GOT3 (cell line): ENCODE measurements at regions not wholly inside any gene's neighbourhood (a gene's known extent, or its start where the extent isn't known, plus 50 kb on each side); places are given as distances from the start of the nearest gene placed in this dataset.

Experiments used
- DNase-seq: peaks from one replicate; lab custom pipeline; 2025; ENCODE audit warnings: mixed read lengths; lab: John Stamatoyannopoulos, UW

DNA sequence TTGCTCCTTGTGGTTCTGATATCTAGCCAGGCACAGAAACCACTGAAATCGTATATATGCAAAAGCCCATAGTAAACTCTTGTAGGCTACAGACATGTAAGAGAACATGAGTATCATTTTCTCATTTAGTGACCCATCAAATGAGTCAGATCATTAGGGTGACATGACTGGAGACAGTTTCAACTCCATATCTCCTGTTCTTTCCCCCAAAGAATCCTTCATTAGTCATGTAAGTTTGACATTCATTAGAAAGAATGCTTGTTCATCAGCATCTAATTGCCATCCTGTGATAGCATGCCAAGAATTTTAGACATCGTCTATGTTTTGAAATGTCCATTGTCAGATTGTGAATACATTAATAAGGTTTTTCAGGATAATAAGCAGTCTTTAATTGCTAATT is 264.9 kb upstream of the TPM1 start:
- DNase-seq = no peak

DNA sequence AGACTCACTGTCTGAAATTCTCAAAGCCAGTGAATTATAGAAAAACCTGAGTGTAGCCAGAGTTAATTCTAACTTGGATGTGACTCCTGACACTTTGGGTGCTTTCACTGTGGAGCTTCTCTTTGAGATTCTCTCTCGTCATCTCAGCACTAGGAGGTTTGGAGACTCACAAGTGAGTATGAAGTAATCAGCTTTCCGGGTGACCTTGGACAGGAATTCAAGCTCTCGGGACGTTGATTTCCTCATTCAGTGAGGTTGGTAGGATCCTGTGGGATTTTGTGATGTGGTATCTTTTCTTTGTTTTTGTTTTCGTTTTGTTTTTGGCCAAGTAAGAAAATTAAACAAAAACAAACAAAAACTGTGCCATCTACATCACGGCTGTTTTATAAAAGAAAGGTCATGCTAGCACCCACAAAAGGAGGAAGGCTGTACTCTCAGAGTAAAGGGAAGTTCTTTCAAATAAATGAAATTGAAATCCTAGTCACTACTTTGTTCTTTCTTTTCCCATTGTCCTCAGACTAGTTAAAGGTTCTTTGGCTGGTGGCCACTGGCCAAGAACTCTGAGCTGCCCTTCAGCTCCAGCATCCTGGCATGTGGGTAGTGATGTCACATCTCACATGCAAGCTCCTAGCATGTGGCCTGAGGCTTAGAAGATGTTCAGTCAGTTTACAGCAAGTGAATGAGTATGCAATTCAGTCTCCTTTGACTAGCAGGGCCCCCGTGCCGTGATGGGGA is 263.3 kb upstream of the TPM1 start:
- no peak for DNase-seq

DNA sequence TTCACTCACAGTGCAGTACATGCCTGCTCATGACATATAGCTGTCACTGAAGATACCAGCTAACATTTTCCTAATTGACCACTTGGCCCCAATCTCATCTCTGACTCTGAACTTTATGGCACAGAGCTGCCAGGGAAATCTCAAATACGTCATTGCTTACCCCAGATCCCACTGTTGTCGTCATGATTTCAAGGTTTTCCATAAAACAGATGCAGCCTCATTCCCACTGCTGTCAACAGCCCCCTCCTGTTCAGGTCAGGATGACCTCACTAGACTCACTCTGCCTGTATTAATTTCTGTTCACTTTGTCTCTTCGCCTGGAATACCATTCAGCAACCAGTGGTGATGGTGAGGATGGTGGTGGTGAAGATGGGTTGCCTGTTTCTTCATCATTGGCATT is 262.6 kb upstream of the TPM1 start:
- DNase-seq = no peak

DNA sequence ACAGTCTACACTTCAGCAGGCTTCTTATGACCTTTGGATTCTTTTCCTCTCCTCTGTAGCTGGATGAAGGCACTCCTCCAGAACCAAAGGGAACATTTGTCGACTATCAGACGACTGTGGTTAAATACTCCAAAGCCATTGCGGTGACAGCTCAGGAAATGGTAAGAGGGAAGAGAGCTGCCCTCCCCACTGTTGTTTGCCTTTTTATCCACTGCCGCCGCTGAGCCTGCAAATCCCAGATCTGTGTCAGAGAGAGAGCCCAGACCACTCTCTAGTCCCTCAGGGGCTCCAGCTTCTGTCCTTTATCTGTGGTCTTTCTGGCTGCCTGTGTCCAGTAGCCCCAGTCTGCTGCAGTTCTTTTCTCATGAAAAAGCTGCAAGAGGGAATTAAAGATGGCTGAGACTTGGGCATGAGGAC is 261.5 kb upstream of the TPM1 start:
- no peak for DNase-seq

DNA sequence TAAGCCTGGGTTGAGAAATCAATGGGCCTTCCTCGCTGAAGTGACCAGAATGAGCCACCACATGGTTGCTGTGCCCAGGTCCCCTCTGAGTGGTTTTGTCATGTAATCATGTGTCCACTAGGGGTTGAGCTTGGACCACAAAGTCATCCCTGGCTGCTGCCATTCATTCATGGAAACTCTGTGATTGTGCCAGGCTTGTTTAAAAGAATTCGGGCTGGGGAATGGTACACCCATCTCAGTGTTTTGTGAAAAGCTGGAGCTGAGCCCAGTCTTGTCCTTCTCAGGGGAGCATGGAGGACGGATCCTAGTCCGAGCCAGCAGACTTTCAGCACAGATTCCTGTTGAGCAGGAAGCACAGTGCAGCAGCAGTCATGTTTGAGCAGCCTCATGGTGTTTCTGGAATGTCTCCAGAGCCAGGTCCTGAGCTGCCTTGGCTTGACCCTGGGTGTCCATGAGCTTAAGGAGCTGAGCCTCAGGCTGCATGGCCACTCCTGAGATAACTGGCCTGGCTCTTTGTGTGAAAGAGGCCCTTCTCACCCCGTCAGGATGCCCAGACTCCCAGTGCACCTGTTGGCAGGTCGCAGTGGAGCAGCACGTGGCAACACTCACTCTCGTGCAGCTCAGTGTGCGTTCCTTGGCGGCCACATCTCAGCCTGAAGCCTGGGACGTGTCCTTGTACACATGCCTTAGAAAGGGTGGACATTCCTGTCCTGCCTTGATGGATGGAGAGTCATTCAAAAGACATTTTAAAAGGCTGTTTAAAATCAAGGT is 260.3 kb upstream of the TPM1 start:
- DNase-seq = no peak

DNA sequence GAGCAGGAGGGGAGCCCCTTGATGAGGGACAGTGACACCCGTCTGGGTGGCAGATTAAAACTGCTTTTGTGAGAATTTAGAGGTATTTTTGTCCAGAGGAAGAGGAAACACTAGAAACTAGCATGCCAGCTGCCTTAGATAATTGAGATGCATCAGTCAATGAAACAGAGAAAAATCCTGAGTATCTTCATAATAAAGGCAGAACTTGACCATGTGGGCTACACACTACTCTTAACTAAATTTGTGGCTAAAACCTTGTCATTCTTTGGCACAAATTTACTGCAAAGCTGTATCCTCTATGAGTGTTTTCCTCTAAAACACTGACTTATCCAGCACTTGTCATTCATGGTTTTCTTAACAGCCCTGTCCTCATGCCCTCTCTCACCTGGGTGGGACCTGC is 259.7 kb upstream of the TPM1 start:
- DNase-seq = no peak

DNA sequence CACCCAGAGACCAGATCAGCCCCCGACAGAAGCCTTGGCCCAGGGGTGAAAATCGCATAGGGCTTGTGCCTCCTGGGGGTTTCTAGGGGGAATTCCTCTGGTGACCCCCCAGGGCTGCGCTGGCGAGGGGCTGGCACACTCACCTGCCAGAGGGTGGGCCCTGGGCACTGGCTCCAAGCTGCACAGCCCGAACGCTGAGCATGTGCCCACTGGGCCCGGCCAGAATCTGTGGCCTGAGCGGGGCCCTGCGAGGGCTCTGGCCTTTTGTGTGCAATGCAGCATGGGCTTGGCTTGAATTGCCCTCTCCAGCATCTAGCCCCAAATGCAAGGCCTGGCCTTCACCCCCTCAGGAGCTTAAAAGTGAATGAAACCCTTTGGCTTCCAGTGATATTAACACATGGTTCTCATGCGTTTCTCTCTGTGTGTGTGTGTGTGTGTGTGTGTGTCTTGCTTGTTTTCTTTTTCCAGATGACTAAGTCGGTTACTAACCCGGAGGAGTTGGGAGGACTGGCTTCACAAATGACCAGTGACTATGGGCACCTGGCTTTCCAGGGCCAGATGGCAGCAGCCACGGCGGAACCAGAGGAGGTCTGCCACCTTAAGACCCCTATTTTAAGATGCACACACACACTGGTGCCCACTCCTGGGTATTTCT is 259.1 kb upstream of the TPM1 start:
- DNase-seq = no peak

DNA sequence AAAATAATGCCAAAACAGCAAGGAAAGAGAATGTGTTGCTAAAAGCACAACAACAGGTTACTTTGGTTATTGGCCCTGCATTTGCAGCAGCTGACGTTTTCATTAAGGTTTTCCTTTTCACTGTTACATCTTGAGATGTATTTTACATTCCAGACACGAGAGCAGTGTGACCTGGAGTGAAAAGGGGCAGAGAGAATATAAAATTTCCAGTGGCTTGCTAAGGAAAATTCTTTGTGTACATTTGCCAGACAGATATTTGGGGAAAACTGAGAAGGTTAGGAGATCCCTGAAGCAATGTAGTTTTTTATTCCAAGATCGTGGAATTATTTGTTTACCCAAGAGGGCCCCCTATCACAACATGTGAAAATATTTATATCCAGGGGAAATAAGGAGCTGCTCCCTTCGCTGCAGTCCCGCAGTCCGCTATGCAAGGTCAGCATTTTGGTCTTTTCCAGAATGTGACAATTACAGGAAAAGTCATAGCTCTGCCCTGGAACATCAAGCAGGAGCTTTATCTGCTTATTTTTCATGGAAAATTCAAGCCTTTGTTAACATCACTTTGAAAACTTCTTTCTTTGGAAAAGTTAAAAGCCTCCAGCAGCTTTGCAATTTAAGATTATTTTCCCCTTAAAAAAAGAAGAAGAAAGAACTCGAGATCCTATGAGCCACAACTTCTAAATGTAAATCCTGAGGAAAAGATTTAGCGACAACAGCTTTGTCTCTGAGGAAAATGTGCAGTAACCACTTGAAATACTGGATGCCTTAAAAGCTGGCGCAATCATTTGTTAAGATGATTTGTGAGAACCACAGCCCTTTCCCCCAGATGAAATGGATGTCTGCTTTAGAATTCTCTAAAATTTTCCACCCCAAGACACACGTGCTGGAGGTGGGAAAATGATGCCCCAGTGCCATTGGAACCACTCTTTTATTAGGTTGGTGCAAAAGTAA is 256.4 kb upstream of the TPM1 start:
- DNase-seq = no peak

DNA sequence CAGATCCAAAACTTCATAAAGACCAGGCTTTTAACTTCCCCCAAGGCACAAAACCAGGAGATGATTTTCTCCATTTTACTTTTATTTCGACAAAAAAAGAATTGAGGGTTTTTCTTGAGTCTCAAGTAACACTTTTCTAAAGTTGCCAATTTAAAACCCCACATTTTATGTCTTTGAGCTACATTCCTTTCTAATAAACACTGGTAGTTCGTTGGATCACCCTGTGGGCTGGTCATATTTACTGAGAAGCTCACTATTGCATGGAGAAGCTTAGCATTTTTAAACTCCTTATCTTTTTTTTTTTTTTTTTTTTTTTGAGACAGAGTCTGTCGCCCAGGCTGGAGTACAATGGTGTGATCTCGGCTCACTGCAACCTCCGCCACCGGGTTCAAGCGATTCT is 255.1 kb upstream of the TPM1 start:
- DNase-seq = no peak

DNA sequence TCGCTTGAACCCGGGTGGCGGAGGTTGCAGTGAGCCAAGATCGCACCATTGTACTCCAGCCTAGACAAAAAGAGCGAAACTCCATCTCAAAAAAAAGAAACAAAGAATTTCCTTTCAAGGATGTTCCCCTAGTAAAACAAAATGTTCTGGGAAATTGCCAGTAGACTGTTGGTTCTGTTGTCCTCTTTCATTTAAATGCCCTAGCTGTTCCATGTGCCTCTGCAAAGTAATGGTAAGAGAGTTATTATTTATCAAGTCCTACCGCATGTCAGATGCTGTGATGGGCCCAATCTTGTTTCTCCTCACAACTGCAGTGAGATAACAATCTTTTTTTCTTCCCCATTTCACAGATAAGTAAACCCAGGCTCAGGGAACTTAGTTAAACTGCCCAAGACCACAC is 254.3 kb upstream of the TPM1 start:
- DNase-seq = no peak

DNA sequence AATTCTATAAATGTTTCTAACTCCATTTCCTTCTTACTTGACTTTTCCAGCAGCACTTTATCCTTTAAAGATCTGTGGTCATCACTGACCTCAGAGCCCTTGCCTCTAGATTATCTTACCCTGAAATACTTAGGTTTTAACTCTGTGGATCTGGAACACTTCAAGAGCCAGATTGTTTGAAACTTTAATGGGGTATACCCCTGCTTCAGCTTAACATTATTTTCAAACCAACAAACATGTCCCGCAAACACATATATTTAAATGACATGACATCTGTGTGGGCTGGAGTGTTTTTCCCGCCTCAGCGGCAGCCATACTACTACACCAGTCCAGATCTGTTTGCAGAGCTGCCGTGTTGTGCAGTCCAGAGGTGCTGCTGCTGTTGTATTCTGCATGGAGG is 252.0 kb upstream of the TPM1 start:
- DNase-seq = no peak

DNA sequence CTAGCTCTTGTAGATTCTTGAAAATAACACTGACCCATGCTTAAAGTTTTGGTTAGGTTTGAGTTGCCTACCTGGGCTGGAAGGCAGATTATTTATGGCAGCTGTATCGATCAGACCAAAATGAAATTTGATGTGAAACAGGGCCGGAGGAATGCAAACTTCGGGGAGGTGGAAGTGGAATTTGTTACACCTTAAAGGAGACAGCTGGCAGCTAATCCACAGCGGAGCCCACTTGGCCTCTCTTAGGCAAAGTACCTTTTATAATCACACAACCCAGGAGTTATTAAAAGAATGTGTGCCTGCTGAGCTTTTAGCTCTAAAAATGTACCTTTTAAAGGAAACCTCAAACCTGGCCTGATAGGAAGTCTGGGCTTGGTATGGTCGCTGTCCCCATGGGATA is 250.9 kb upstream of the TPM1 start:
- DNase-seq = no peak

DNA sequence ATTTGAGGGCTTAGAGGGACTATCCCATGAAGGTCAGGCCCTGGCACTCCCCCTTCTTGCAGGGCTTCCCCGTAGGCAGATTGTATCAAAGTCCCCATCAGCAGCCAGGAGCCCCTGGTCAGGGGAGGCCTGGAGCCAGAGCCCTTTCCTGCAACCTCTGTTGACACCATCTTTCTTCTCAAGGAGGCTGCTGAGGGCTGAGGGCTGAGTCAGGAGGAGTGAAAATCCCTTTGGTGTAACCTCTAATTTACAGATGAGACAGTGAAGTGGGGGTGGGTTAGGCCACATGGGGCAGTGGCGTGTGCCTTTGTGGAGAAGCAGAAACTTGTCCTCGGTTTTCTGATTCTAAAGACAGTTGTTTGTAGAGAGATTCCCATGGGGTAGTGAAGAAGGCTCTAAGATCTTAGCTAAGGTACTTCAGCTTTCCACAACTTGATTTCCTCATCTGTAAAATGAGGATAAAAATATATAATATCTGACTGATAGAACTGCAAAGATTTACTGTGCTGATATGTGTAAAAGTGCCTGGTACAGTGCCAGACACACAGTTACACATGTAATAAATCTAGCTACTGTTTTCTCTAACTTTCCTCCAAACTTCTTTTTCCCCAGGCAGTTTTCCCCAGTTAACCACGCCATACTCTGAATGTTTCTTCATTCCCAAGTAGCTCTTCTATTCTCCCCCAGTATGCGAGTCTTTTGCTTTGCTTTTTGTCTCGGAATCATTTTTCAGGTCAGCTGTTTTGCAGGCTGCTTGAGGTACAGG is 249.4 kb upstream of the TPM1 start:
- DNase-seq = no peak

DNA sequence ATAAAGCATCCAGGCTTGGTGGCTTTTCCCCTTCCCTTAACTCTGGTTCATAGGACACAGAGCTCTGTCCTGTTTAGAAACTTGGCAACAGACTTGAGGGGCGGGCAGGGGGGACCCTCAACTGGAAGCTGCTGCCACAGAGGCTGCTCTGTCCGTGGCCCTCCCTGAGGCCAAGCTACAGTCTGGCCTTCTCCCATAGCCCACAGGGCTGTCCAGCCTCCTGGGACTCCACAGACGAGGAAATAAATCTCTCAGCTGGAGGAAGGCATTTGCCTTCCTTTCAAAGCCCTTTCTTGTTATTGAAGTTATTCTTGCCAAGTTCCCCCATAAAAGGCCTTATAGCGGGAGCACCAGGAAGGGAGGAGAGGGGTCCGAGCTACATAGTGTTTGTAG is 248.8 kb upstream of the TPM1 start:
- DNase-seq = no peak

DNA sequence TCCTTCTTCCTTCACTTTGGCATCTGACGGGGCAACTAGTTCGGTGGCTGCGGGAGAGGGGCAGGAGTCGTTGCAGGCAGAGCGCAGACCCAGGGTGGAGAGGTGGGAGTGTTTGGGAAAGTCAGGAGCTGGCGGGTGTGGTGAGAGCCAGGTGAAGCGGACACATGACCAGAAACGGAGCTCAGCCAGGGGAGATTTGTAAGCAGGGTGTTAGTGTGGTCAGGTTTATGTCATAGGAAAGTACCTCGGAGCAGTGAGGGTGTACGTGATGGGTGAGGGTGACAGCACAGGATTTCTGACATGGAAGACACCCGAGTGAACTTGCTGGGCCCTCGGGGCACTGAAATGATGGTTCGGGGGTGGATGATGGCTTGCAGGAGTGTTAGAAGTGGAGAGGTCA is 247.4 kb upstream of the TPM1 start:
- no peak for DNase-seq

DNA sequence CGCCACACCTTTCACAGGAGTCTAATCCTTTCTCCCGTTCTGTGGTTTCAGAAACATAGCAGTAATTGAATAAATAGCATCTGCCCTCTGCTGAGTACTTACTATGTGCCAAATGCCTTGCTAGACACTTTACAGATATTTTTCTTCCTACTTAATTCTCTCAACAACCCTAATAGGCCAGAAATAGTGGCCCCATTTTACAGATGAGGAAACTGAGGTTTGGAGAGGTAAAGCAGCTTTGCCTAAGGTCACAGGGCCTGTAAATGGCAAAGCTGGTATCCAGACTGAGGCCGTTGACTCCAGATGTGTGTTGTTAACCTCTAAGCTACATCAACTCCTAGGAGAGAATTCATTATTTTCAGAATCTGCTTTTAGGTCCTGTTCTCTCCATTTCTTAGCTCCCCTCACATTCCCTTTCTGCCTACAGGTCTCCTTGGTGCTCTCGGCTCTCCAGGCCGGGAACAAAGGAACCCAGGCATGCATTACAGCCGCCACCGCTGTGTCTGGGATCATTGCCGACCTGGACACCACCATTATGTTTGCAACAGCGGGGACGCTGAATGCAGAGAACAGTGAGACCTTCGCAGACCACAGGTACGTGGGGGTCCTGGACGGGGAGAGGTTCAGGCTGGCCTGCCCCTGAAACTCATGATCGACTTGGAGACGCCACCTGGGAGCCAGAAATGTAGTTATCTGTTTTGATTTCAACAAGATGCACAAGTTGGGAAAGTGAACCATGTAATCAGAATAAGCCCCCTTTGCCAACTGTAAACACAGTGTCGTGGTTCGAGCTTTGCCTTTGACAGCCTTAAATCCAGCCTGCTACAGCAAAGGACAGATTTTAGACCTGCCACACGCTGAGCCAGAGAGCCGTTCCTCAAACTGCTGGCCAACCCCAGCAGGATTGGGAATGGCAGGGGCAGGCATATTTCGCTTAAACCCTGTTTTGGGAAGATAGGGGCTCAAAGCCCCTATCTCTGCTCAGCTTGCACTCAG is 246.5 kb upstream of the TPM1 start:
- no peak for DNase-seq

DNA sequence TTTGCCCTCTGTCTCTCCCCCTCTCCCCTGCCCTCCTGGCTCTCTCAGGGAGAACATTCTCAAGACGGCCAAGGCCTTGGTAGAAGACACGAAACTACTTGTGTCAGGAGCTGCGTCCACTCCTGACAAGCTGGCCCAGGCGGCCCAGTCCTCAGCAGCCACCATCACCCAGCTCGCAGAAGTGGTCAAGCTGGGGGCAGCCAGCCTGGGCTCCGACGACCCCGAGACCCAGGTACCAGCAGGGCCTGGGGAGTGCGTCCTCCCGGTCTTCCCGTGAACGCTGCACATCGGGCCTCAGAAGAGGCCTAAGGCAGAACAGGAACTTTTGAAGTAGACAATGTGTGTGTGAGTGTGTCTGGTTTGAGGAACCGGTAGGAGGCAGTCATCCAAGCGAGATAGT is 245.4 kb upstream of the TPM1 start:
- DNase-seq = no peak

DNA sequence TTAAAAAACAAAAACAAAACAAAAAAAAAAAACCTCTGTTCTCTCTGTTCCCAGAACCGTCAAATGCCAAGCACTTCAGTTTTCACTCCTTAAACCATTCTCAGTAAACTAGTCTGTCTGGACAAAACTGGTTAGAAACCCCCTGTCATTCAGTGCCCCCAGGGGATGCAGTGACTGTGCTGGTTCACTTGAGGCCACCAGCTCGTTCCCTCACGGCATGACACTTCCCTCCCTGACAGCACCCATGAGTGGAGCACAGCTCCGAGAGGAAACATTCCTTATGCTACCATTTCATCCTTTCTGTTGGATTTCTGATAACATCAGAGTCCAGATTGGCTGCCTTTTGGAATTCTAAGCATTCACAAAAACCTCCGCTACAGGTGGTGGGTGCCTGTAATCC is 244.0 kb upstream of the TPM1 start:
- no peak for DNase-seq

DNA sequence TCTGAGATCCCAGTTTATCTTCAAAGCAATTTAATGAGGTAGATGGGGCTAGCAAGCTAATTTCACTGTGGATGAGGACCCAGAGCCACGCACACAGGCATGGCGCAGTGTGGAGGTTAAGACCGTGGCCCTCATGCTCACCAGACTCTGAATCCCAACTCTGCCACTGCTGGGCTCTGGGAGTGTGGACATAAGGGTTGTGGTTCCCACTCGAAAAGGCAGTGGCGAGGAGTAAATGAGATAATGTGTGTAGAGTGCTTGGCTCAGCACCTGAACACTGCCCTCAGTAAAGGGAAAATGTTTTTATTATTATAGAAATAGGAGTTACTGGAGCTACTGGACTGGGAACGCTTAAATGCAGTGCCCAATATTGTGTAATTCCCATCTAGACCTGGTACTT is 243.5 kb upstream of the TPM1 start:
- DNase-seq = no peak

DNA sequence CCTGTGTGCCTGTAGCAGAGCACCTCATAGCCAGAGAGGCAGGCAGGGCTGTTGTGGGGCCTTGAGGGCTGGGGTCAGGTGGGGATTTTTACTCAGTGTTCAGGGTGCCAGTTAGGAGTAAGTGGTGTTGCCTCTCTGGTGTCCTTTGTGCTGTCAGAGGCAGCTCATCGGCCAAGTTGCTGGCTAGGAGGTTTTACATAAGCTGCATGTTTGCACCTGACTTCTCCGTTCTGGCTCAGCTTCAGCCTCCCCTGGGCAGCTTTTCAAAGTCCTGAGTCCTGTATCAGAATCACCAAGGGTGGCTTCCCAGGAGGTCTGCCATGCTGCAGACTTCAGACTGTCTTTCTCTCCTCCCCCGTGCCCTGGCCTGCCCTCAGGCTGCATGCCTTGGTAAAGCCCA is 242.6 kb upstream of the TPM1 start:
- DNase-seq = no peak
